ENCODE measurements at regions not wholly inside any gene's neighbourhood (a gene's known extent, or its start where the extent isn't known, plus 50 kb on each side); places are given as distances from the start of the nearest gene placed in this dataset.

- no peak for DNase-seq
- no peak overlapping the region for H3K4me3 ChIP-seq
- 79% methylated on average over 4 of the region's 5 CpGs for WGBS (ENCODE audit: insufficient coverage, low coverage, low lambda C conversion rate, missing lambda C conversion rate)
- no peaks in the 10 kb centered on the region for H3K4me1 ChIP-seq
- H3K27me3 ChIP-seq = no peaks in the 10 kb centered on the region
- intact Hi-C loops (cut with DNase I) = no loop called here
- no peaks in the 10 kb centered on the region for H3K9me3 ChIP-seq
- no peak for ATAC-seq
- no peak for TF ChIP-seq POLR2A (IDR thresholded peaks at IDR 0.05)
- no peak for TF ChIP-seq CTCF (IDR thresholded peaks at IDR 0.05)
- no peak overlapping the region for H3K27ac ChIP-seq
- H3K36me3 ChIP-seq = no peaks in the 10 kb centered on the region
These were observed 235.4 kb downstream of the EBLN2 start for GRCh38 chr3:73296859-73297258.

GRCh38 chr3:73298243-73299183, 237.1 kb downstream of the EBLN2 start:
- H3K4me3 ChIP-seq = no peak overlapping the region

GRCh38 chr3:73299184-73299691, 237.8 kb downstream of the EBLN2 start:
- H3K9me3 ChIP-seq = no peaks in the 10 kb centered on the region
- DNase-seq = no peak
- H3K27me3 ChIP-seq = no peaks in the 10 kb centered on the region
- intact Hi-C loops (cut with DNase I) = no loop called here
- no peak overlapping the region for H3K4me3 ChIP-seq
- no peaks in the 10 kb centered on the region for H3K4me1 ChIP-seq
- no peak for TF ChIP-seq CTCF (IDR thresholded peaks at IDR 0.05)
- TF ChIP-seq POLR2A (IDR thresholded peaks at IDR 0.05) = no peak
- WGBS (ENCODE audit: insufficient coverage, low coverage, low lambda C conversion rate, missing lambda C conversion rate) = 62% methylated on average over 5 of the region's 5 CpGs
- H3K27ac ChIP-seq = no peak overlapping the region
- no peaks in the 10 kb centered on the region for H3K36me3 ChIP-seq
- ATAC-seq = no peak

More at GRCh38 chr3:73298243-73299183, 237.1 kb downstream of the EBLN2 start:
- Histone ChIP-seq H3K27me3 (no peaks in the 10 kb centered on the region), H3K36me3 (no peaks in the 10 kb centered on the region), H3K27ac (no peak overlapping the region), H3K9me3 (no peaks in the 10 kb centered on the region), H3K4me1 (no peaks in the 10 kb centered on the region)
- WGBS (ENCODE audit: insufficient coverage, low coverage, low lambda C conversion rate, missing lambda C conversion rate) = 51% methylated on average over 11 of the region's 11 CpGs
- intact Hi-C loops (cut with DNase I) = no loop called here
- DNase-seq (no peak), ATAC-seq (no peak)
- TF ChIP-seq POLR2A (IDR thresholded peaks at IDR 0.05) (no peak), CTCF (IDR thresholded peaks at IDR 0.05) (no peak)

- intact Hi-C loops (cut with DNase I) = no loop called here
- Histone ChIP-seq H3K27ac (no peak overlapping the region), H3K27me3 (no peaks in the 10 kb centered on the region), H3K4me3 (no peak overlapping the region), H3K4me1 (no peaks in the 10 kb centered on the region), H3K9me3 (no peaks in the 10 kb centered on the region), H3K36me3 (no peaks in the 10 kb centered on the region)
- no peak for ATAC-seq
- DNase-seq = no peak
- TF ChIP-seq CTCF (IDR thresholded peaks at IDR 0.05) = no peak
- WGBS (ENCODE audit: insufficient coverage, low coverage, low lambda C conversion rate, missing lambda C conversion rate) = 37% methylated on average over 4 of the region's 5 CpGs
These were observed 252.9 kb downstream of the EBLN2 start for GRCh38 chr3:73314151-73314951.

All from right lobe of liver (tissue), 6 donors.